Astrocyte of the spinal cord (primary cell): ENCODE measurements at regions not wholly inside any gene's neighbourhood (a gene's known extent, or its start where the extent isn't known, plus 50 kb on each side); places are given as distances from the start of the nearest gene placed in this dataset.

Source experiments
- DNase-seq: peaks from one replicate; pipeline ENCODE4 v3.0.0; 2011; ENCODE audit warnings: low read depth, low spot score
- H3K4me3 ChIP-seq: 2 replicates; pipeline ENCODE4 v1.5.1; 2011; ENCODE audit warnings: low read depth, mild to moderate bottlenecking, low read length, moderate library complexity
- in situ Hi-C: cut with HindIII; loops from 2 replicates; pipeline ENCODE4 v1.10.0; 2017; ENCODE audit warnings: low sequenced_read_pairs
- TF ChIP-seq, protein P1 (sequence below): IDR thresholded peaks from 2 replicates; pipeline ENCODE4 v1.5.1; 2012; ENCODE audit warnings: low read depth, mild to moderate bottlenecking, low read length, inconsistent platforms

- DNase-seq, result peak; percentile 42
- H3K4me3 ChIP-seq, result no peak overlapping the region
- TF ChIP-seq, protein P1, sequence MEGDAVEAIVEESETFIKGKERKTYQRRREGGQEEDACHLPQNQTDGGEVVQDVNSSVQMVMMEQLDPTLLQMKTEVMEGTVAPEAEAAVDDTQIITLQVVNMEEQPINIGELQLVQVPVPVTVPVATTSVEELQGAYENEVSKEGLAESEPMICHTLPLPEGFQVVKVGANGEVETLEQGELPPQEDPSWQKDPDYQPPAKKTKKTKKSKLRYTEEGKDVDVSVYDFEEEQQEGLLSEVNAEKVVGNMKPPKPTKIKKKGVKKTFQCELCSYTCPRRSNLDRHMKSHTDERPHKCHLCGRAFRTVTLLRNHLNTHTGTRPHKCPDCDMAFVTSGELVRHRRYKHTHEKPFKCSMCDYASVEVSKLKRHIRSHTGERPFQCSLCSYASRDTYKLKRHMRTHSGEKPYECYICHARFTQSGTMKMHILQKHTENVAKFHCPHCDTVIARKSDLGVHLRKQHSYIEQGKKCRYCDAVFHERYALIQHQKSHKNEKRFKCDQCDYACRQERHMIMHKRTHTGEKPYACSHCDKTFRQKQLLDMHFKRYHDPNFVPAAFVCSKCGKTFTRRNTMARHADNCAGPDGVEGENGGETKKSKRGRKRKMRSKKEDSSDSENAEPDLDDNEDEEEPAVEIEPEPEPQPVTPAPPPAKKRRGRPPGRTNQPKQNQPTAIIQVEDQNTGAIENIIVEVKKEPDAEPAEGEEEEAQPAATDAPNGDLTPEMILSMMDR, result peak; percentile 50
- in situ Hi-C loops, result no loop called here
These were observed 99.9 kb upstream of the TLE4 start for GRCh38 chr9:79471580-79472543.

- TF ChIP-seq, protein P1, result no peak
- in situ Hi-C loops, result no loop called here
- DNase-seq, result no peak
- no peak overlapping the region for H3K4me3 ChIP-seq
These were observed 98.1 kb upstream of the TLE4 start for GRCh38 chr9:79473704-79474103.

- in situ Hi-C loops, result no loop called here
- peak; percentile 18 for DNase-seq
These were observed 94.4 kb upstream of the TLE4 start for GRCh38 chr9:79477241-79477840.

DNA sequence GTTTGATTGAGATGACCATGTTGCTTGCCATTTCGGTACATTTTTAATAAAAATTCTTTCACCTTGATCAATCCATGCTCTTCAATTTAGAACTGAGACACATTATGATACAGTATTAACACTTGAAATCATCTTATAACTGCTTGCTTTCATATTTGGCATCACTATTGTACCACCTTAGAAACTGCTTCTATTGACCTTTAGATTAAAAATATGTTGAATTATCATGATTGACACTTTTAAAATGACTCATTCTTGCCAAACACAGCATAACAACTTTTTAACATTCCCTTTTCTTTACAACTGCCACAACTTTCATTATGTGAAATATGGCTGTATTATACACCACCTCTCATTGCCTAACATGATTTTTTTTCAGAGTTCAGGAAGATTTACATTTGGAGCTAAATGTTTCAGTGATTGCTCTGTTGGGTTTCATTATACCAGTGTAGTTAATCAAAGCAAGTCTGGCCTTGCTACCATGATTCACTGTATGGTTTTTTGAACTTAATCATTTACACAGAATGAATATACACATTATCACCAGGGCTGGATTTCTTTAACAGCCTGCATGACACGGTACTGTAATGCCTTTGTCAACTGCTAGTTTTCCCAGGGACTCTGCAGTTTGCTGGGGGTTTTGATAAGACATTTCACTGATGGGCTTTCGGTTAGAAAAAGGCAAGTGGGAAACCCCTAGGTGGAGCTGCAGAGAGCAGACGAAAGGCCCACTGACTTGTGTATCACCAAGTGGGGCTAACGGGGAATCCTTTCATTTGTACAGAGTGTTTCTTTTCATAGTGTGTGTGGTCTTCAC, 93.6 kb upstream of the TLE4 start:
- H3K4me3 ChIP-seq, result no peak overlapping the region
- in situ Hi-C loops, result no loop called here
- TF ChIP-seq, protein P1, result peak; percentile 67
- peak; percentile 24 for DNase-seq

More at GRCh38 chr9:79477241-79477840, 94.4 kb upstream of the TLE4 start:
- TF ChIP-seq, protein P1, result no peak
- H3K4me3 ChIP-seq, result no peak overlapping the region

GRCh38 chr9:79480639-79481038, 91.1 kb upstream of the TLE4 start:
- no peak overlapping the region for H3K4me3 ChIP-seq
- TF ChIP-seq, protein P1, result no peak
- no peak for DNase-seq
- in situ Hi-C loops, result no loop called here

DNA sequence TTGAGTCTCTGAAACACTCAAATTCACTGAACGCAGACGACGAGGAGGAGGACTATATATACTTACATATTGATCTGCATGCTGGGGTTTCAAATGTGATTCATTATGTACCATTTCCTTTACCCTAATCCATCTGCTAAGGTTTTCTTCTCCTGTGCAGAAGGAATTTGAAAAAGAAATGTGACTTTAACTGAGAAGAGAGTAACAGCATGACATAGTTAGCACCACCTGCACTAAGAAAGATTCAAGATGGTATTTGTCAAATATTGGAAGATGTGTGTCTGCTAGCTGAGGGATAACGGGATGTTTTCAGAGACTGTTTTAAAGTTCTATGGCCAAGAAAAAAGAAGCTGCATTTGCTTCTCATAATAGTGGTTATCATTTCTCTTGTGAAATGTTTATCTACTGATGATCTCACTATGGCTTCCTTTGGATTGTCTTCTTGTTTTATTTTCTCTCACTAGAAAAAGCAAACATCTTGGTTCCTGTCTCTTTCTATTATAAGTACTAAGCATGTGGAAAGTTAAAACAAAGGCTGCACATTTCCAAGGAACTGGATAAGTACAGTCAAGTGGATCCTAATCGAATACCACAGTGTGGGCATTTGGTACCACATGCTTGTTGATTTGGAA, 89.8 kb upstream of the TLE4 start:
- DNase-seq, result peak; percentile 38
- TF ChIP-seq, protein P1, result no peak
- no peak overlapping the region for H3K4me3 ChIP-seq
- in situ Hi-C loops, result no loop called here
